ENCODE measurements at regions not wholly inside any gene's neighbourhood (a gene's known extent, or its start where the extent isn't known, plus 50 kb on each side); places are given as distances from the start of the nearest gene placed in this dataset.
A peak's percentile ranks its signal among the peaks of the same experiment; 100 is the strongest.

DNA sequence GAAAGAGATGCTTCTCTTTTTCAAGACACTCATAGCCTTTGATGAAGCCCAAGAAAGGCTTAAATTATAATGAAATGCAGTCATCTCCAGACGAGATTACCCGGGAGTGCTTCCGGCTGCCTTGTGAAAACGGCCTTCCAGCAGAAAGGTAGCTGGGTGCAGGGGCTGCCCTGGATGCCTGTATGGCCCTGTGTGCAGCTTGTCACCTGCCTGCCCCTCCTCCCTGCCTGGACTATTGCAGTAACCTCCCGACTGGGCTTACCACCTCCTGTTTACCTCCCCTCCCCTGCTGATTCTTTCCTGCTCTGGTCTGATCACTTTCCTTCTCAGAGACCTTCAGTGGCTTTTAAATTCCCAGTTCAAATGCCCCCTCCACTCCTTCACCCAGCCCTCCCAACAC is 126.4 kb upstream of the SYT13 start:
- Mint-ChIP-seq H3K4me1 (no peaks in the 10 kb centered on the region), H3K27ac (peak overlapping the region; percentile 84), H3K36me3 (ENCODE audit: low read depth) (no peaks in the 10 kb centered on the region), H3K4me3 (peak overlapping the region; percentile 71), H3K9me3 (no peaks in the 10 kb centered on the region), H3K27me3 (ENCODE audit: low read depth, poor library complexity) (peaks cover 10% of the 10 kb centered on the region)
- TF ChIP-seq, protein P1, sequence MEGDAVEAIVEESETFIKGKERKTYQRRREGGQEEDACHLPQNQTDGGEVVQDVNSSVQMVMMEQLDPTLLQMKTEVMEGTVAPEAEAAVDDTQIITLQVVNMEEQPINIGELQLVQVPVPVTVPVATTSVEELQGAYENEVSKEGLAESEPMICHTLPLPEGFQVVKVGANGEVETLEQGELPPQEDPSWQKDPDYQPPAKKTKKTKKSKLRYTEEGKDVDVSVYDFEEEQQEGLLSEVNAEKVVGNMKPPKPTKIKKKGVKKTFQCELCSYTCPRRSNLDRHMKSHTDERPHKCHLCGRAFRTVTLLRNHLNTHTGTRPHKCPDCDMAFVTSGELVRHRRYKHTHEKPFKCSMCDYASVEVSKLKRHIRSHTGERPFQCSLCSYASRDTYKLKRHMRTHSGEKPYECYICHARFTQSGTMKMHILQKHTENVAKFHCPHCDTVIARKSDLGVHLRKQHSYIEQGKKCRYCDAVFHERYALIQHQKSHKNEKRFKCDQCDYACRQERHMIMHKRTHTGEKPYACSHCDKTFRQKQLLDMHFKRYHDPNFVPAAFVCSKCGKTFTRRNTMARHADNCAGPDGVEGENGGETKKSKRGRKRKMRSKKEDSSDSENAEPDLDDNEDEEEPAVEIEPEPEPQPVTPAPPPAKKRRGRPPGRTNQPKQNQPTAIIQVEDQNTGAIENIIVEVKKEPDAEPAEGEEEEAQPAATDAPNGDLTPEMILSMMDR (IDR thresholded peaks at IDR 0.05): no peak
- DNase-seq: no peak

DNA sequence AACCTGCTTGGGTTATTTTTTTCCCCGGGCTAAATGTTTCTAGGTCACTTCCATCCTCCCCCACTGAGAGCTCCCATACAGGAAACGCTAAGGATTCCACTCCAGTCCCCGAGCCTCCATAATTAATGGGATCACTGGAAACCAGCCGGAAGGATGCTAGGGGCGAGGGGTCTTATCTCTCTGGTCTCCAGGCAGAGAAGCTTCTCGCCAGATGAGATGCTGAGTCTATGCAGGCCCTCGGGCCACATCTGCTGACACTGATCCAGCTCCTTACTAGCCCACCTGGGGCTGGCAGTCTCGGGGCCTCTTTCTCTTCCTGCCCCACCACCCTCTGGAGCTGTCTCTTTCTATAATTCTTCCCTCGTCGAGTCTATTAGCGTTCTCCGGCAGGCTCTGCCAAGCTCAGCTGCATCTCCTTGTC is 125.9 kb upstream of the SYT13 start:
- peaks cover 10% of the 10 kb centered on the region for H3K27me3 Mint-ChIP-seq (ENCODE audit: low read depth, poor library complexity)
- peak overlapping the region; percentile 71 for H3K4me3 Mint-ChIP-seq
- no peaks in the 10 kb centered on the region for H3K4me1 Mint-ChIP-seq
- no peaks in the 10 kb centered on the region for H3K9me3 Mint-ChIP-seq
- peak; percentile 25 for DNase-seq
- TF ChIP-seq, protein P1 (IDR thresholded peaks at IDR 0.05): no peak
- no peaks in the 10 kb centered on the region for H3K36me3 Mint-ChIP-seq (ENCODE audit: low read depth)
- H3K27ac Mint-ChIP-seq: peak overlapping the region; percentile 98

DNA sequence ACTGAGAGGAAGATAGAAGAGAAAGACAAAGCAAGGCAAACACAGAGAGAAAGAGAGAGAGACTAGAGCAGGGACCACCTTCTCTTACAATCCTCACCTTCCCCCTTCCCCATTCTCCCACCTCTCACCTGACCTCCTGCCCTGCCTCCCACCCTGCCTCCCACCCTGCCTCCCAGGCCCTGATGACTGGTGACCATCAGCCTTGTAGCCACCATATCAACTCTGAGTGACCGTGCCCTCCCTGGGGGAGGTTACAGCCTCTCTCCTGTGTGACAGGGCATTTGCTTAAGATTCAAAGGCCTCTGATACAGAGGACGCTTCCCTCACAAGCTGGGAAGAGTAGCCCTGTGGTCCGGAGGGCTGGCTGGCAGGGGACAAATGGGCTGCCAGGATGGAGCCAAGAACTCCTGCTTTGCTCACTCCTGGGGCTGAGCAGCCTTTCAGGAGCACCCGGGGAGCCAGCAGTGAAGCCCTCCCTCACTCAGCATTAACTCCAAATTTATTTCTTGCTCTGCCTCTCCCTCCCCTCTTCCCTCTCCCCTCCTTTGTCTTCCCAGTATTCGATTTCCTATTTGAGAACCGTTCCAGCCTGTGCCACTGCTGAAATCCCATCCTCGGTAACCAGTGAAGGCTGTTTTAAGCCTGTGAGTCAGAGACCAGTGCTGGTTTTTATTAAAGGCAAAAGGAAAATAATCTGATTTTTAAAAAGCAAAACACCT is 125.2 kb upstream of the SYT13 start:
- peak; percentile 28 for DNase-seq
- Mint-ChIP-seq H3K9me3 (no peaks in the 10 kb centered on the region), H3K27ac (peak overlapping the region; percentile 98), H3K27me3 (ENCODE audit: low read depth, poor library complexity) (peaks cover 10% of the 10 kb centered on the region), H3K4me1 (no peaks in the 10 kb centered on the region), H3K36me3 (ENCODE audit: low read depth) (no peaks in the 10 kb centered on the region), H3K4me3 (peak overlapping the region; percentile 71)
- TF ChIP-seq, protein P1 (IDR thresholded peaks at IDR 0.05): no peak

DNA sequence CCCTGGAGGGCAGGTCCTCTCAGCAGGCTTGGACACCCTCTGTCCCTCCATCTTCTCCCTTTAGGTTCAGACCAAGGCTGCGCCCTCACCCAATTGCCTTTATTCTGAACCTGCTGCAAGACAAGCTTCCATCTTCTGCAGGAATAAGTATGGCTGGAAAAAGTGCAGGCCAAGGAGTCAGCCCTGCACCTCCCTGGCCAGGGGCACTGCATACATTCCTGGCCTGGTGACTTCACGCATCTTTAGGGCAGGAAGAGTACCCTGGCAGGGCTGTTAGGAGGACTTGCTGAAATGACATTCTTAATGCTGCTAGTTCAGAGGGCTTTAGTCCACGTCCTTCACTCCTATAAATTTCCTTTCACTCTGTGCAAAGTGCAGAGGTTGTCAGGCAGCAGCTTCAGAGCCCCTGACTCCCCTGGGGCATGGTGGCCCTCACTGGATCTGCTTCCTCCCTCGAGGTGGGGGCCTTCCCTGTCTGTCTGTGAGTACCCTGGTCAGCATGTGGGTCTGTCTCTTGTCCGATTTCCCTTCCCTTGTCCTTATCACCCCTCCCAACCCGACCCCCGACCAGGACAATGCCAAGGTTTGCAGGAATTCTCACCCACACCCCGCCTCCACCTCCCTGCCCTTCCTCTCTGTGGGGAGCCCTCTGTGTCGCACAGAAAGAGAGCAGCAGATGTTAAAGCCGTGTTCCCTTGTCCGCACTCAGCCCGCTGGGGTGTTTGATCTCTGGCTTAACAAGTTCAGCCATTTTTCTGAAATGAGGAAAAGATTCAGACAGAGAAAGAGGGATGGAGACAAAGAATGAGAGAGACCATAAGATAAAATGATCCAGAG is 124.5 kb upstream of the SYT13 start:
- peak; percentile 15 for DNase-seq
- Mint-ChIP-seq H3K4me3 (peak overlapping the region; percentile 63), H3K4me1 (no peaks in the 10 kb centered on the region), H3K27me3 (ENCODE audit: low read depth, poor library complexity) (peaks cover 14% of the 10 kb centered on the region), H3K9me3 (no peaks in the 10 kb centered on the region), H3K36me3 (ENCODE audit: low read depth) (no peaks in the 10 kb centered on the region), H3K27ac (peak overlapping the region; percentile 93)
- TF ChIP-seq, protein P1 (IDR thresholded peaks at IDR 0.05): no peak

DNA sequence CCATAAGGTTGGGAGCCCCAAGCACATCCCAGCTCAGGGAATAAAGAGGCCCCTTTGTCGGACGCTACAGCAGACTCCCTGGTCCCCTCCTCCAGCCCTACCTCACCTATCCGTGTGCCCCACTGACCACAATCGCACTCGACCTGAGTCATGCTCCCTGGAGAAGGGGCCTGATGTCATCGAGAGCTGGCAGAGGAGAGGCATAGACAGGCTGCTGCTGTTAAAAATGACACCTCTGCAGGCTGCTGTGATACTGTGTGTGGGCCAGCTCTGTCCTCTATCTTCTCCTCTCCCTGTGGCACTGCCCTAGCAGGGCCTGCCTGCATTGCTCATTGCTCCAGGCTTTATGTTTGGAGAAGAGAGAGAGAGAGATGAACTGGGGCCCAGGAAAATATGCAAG is 123.4 kb upstream of the SYT13 start:
- H3K27me3 Mint-ChIP-seq (ENCODE audit: low read depth, poor library complexity): peaks cover 15% of the 10 kb centered on the region
- TF ChIP-seq, protein P1 (IDR thresholded peaks at IDR 0.05): no peak
- no peaks in the 10 kb centered on the region for H3K9me3 Mint-ChIP-seq
- no peak overlapping the region for H3K27ac Mint-ChIP-seq
- H3K4me3 Mint-ChIP-seq: no peak overlapping the region
- DNase-seq: no peak
- peaks cover 4% of the 10 kb centered on the region for H3K4me1 Mint-ChIP-seq
- no peaks in the 10 kb centered on the region for H3K36me3 Mint-ChIP-seq (ENCODE audit: low read depth)

All from nephron progenitor cell (in vitro differentiated cells).